GM06990 (cell line): ENCODE measurements at regions not wholly inside any gene's neighbourhood (a gene's known extent, or its start where the extent isn't known, plus 50 kb on each side); places are given as distances from the start of the nearest gene placed in this dataset.

Experiments used
- DNase-seq: peaks from one replicate; pipeline ENCODE4 v3.0.0-alpha.2; 2011; ENCODE audit not compliant: insufficient read length; ENCODE audit errors: extremely low read depth
- H3K27me3 ChIP-seq: replicated peaks from 2 replicates; pipeline ENCODE4 v1.6.0; 2011; ENCODE audit warnings: low read length; ENCODE audit not compliant: control insufficient read depth, insufficient read depth
- H3K36me3 ChIP-seq: 2 replicates; pipeline ENCODE4 v1.5.1; 2011; ENCODE audit warnings: low read length; ENCODE audit not compliant: control insufficient read depth, insufficient read depth
- H3K4me3 ChIP-seq: replicated peaks from 2 replicates; pipeline ENCODE4 v1.5.1; 2011; ENCODE audit warnings: low read depth, mild to moderate bottlenecking, control low read depth, low read length
- TF ChIP-seq, protein P1 (sequence below): IDR thresholded peaks from 2 replicates; pipeline ENCODE4 v1.5.1; 2011; ENCODE audit warnings: low read length, control low read depth, mild to moderate bottlenecking, inconsistent platforms; ENCODE audit not compliant: insufficient read depth, poor library complexity, severe bottlenecking

DNA sequence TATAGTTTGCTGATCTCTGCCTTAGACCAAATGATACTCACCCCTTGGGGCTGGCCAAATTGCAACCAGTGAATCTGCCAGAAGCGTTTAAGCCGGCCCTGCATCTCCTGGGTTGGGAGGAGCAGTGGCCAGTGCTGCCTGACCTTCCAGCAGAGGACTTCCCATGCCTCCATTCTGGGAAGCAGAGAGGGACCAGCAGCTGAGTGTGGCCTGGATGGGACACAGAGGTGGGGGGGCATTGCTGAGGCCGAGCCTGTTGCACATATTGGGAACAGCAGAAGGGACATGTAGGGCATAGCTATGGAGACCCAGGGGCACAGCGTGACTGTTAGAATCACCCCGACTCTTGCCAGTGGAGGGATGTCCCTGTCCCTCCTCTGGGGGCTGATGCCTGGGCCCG is 93.3 kb downstream of the CPZ start:
- Histone ChIP-seq H3K4me3 (no peak overlapping the region), H3K36me3 (no peaks in the 10 kb centered on the region), H3K27me3 (no peaks in the 10 kb centered on the region; the same call in 1 of the 2 replicates)
- DNase-seq = no peak
- TF ChIP-seq, protein P1, sequence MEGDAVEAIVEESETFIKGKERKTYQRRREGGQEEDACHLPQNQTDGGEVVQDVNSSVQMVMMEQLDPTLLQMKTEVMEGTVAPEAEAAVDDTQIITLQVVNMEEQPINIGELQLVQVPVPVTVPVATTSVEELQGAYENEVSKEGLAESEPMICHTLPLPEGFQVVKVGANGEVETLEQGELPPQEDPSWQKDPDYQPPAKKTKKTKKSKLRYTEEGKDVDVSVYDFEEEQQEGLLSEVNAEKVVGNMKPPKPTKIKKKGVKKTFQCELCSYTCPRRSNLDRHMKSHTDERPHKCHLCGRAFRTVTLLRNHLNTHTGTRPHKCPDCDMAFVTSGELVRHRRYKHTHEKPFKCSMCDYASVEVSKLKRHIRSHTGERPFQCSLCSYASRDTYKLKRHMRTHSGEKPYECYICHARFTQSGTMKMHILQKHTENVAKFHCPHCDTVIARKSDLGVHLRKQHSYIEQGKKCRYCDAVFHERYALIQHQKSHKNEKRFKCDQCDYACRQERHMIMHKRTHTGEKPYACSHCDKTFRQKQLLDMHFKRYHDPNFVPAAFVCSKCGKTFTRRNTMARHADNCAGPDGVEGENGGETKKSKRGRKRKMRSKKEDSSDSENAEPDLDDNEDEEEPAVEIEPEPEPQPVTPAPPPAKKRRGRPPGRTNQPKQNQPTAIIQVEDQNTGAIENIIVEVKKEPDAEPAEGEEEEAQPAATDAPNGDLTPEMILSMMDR = no peak

DNA sequence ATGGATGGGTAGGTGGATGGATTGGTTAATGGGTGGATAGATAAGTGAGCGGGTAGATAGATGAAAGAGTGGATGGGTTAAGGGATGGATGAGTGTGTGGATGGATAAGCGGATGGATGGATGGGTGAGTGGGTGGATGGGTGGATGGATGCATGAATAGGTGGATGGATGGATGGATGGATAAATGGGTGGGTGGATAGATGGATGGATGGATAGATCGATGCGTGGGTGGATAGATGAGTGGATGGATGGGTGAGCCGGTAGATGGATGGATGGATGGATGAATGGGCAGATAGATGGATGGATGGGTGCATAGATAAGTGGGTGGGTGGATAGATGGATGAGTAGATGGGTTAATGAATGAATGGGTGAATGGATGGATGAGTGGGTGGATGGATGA is 90.9 kb downstream of the CPZ start:
- DNase-seq = no peak
- no peaks in the 10 kb centered on the region; the same call in 1 of the 2 replicates for H3K27me3 ChIP-seq
- TF ChIP-seq, protein P1 = no peak

DNA sequence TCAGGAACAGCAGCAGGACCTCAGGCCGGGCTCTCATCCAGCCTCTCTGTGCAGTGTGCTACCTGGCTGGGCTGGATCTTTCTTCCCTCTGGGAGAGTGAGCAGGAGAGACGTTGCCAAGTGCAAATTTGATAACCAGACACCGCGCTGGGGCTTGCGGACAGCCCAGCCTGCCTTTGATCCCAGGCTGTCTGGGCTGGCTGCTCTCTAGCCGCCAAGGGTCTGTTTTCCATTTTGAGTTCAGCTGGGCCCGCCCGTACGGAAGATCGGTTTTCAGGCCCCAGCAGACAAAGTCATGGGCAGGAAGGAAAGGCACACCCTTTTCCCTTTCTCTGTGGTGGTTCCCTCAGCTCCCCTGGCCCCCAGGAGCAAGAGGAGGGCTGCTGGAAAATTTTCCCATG is 90.2 kb downstream of the CPZ start:
- Histone ChIP-seq H3K36me3 (no peaks in the 10 kb centered on the region), H3K27me3 (no peaks in the 10 kb centered on the region; the same call in 1 of the 2 replicates), H3K4me3 (no peak overlapping the region)
- TF ChIP-seq, protein P1 = no peak
- DNase-seq = no peak

More for the DNA sequence above, 90.9 kb downstream of the CPZ start:
- Histone ChIP-seq H3K4me3 (no peak overlapping the region), H3K36me3 (no peaks in the 10 kb centered on the region)

DNA sequence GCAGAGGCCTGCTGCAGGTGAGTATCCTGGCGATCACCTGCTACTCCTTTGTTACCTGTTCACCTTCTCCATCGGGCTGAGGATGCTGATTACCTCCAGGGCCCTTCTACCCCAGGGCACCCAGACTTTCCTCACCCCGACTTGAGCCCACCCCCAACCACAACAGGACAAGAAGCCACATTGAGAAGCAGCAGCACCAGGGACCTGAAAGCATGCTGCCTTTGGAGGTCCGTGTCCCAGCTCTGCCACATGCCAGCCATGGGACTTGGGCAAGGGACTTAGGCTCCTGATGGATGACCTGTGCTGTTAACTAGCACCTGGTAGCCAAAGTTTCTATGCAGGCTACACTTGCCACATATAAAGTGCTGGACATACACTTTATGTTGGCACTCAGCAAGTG is 89.7 kb downstream of the CPZ start:
- no peak for DNase-seq
- Histone ChIP-seq H3K27me3 (no peaks in the 10 kb centered on the region; the same call in 1 of the 2 replicates), H3K4me3 (no peak overlapping the region), H3K36me3 (no peaks in the 10 kb centered on the region)
- TF ChIP-seq, protein P1 = no peak

DNA sequence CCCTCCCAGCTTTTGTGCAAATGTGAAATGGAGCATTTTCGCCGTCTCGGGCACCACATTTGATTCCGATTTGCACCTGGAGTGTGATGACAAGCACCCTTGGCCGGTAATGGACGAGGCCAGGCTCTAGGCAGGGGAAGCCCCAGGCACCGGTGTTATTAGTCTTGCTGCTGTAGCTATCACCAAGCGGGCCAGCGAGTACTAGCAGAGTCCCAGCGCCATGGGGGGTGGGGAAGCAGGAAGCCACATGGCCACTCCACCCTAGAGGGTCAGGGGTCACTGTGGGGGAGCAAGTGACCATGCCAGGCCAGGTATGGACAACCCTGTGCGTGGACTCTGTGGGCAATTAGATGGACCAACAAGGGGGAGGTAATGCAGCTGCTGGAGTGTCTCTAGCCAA is 88.8 kb downstream of the CPZ start:
- H3K36me3 ChIP-seq = no peaks in the 10 kb centered on the region
- no peak overlapping the region for H3K4me3 ChIP-seq
- H3K27me3 ChIP-seq = no peaks in the 10 kb centered on the region; the same call in 1 of the 2 replicates
- DNase-seq = no peak
- TF ChIP-seq, protein P1 = no peak

DNA sequence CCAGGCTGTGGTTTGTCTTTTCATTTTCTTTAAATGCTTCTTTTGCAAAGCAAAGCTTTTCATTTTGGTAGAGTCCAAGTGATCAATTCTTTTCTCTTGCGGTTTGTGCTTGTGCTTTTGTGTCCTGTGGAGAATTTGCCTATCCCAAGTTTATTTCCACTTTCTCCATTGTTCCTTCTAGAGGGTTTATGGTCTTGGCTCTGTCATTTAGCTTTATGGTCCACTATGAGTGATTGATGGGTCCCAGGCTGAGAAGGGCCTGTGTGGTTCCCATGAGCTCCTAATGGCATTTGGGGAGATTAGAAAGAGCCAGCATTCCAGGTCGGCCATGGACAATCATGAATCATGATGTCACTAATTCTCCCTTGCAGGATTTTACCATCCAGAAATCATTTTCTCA is 86.5 kb downstream of the CPZ start:
- no peak overlapping the region for H3K4me3 ChIP-seq
- TF ChIP-seq, protein P1 = no peak
- H3K27me3 ChIP-seq = no peaks in the 10 kb centered on the region; the same call in none of the 2 replicates
- no peaks in the 10 kb centered on the region for H3K36me3 ChIP-seq
- DNase-seq = no peak
